Thyroid gland (tissue), 4 donors: ENCODE measurements at regions not wholly inside any gene's neighbourhood (a gene's known extent, or its start where the extent isn't known, plus 50 kb on each side); places are given as distances from the start of the nearest gene placed in this dataset.
"Not testable (repeated sequence)": the region's sequence is repeated elsewhere in the genome, so short reads cannot be mapped to it uniquely, and the experiment has no call there.

ENCODE experiments used
- DNase-seq, 2 donors: peaks; one replicate each; pipeline ENCODE4 v3.0.0-alpha.2; 2019
- H3K27ac ChIP-seq, 3 donors: fragments of 200-600 bp; sonication (generic); 1 replicate in 2 of 3; 2 replicates in 1 of 3; pipeline ENCODE4 v1.5.1; 2016 to 2019; ENCODE audit warnings: mild to moderate bottlenecking in 1 of 3, moderate library complexity in 1 of 3
- H3K27me3 ChIP-seq: fragments of 200-600 bp; sonication (generic); one replicate; pipeline ENCODE4 v1.5.1; 2019
- H3K36me3 ChIP-seq, 2 donors: fragments of 200-600 bp; sonication (generic); one replicate each; pipeline ENCODE4 v1.5.1; 2016 to 2019
- H3K4me1 ChIP-seq, 2 donors: fragments of 200-600 bp; sonication (generic); one replicate each; pipeline ENCODE4 v1.5.1; 2017 to 2019
- H3K4me3 ChIP-seq, 3 donors: fragments of 200-600 bp; sonication (generic); replicated peaks in 1 of 3; 1 replicate in 2 of 3; 2 replicates in 1 of 3; pipeline ENCODE4 v1.5.1; 2016; ENCODE audit warnings: mild to moderate bottlenecking in 1 of 3
- H3K9me3 ChIP-seq: fragments of 200-600 bp; sonication (generic); one replicate; pipeline ENCODE4 v1.5.1; 2017
- POLR2A ChIP-seq, 2 donors: fragments of 450-650 bp; IDR thresholded peaks; one replicate each; pipeline ENCODE4 v1.6.1; 2017; ENCODE audit warnings: antibody characterized with exemption in 2 of 2, mild to moderate bottlenecking in 2 of 2, moderate library complexity in 1 of 2
- WGBS, 2 donors: methylation state at CpG; one replicate each; pipeline ENCODE4 v1.1.5; 2017; 5-methylcytosine and 5-hydroxymethylcytosine counted together
- intact Hi-C: fragments of 100-400 bp; cut with DNase I; formaldehyde crosslinking; loops from one replicate; pipeline ENCODE4 v1.15.1; 2023
- TF ChIP-seq, protein P1 (sequence below), 6 experiments: fragments of 200-600 bp in 3 of 6; fragments of 450-650 bp in 3 of 6; sonication (generic) in 3 of 6; IDR thresholded peaks; one replicate each; pipeline ENCODE4 v1.5.1; 2016 to 2019; ENCODE audit warnings: antibody characterized with exemption in 6 of 6, mild to moderate bottlenecking in 2 of 6, inconsistent platforms in 1 of 6, moderate library complexity in 1 of 6

DNA sequence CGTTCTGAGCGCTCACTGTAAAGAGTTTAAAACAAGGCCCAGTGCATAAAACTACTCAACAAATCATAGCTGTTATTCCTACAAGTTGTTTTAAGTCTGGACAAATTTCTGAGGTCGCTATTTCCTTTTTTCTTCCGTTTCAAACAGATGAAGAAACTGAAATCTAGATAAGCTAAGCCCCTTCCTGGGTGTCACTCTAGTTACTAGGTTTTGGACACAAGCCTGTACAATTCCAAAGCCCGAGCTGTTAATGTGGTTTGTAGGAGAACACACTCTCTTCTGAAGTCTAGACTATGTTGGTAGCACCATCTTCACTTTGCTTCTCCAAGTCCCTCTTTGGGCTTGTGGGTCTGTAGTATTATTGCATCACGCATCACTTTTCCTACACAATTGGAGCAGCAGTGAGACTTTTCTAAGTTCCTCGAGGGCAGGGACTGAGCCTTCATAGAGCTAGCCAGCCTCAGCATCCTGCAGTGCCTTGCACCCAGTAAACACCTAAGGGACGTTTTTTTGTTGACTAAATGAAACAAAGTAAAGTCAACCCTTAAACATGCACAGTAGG is 142.6 kb upstream of the PROK2 start:
- DNase-seq, result no peak
- Histone ChIP-seq H3K27me3 (no peaks in the 10 kb centered on the region), H3K36me3 (no peaks in the 10 kb centered on the region), H3K4me1 (no peaks in the 10 kb centered on the region), H3K9me3 (no peaks in the 10 kb centered on the region), H3K4me3 (no peak overlapping the region), H3K27ac (no peak overlapping the region)
- TF ChIP-seq, protein P1, sequence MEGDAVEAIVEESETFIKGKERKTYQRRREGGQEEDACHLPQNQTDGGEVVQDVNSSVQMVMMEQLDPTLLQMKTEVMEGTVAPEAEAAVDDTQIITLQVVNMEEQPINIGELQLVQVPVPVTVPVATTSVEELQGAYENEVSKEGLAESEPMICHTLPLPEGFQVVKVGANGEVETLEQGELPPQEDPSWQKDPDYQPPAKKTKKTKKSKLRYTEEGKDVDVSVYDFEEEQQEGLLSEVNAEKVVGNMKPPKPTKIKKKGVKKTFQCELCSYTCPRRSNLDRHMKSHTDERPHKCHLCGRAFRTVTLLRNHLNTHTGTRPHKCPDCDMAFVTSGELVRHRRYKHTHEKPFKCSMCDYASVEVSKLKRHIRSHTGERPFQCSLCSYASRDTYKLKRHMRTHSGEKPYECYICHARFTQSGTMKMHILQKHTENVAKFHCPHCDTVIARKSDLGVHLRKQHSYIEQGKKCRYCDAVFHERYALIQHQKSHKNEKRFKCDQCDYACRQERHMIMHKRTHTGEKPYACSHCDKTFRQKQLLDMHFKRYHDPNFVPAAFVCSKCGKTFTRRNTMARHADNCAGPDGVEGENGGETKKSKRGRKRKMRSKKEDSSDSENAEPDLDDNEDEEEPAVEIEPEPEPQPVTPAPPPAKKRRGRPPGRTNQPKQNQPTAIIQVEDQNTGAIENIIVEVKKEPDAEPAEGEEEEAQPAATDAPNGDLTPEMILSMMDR (IDR thresholded peaks at IDR 0.05), result no peak
- TF ChIP-seq POLR2A (IDR thresholded peaks at IDR 0.05), result no peak
- intact Hi-C loops, result no loop called here
- WGBS, 2 donors, result 85 to 87% methylated on average over 8 of the region's 8 CpGs

DNA sequence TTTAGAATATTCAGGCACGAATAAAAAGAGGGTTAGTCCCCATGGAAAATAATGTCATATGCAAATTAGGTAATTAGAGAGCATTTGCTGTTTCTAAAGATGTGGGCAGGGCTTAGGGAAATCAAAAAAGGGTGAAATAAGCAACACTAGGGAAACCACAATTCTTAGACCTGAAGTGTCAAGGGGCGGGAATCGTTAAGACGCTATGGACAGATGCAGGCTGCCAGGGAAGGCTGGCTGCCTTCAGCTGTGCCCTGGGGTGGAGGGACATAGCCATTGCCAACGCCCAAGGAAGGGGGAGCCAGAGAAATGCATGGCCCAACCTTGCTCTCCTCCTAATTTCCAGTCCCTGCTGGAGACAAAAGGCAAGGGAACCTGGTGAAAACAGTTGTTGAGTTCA is 141.7 kb upstream of the PROK2 start:
- 69 to 72% methylated on average over 5 of the region's 5 CpGs for WGBS, 2 donors
- intact Hi-C loops, result no loop called here
- no peak for TF ChIP-seq POLR2A (IDR thresholded peaks at IDR 0.05)
- TF ChIP-seq, protein P1 (IDR thresholded peaks at IDR 0.05), result no peak
- Histone ChIP-seq H3K36me3 (no peaks in the 10 kb centered on the region), H3K4me1 (no peaks in the 10 kb centered on the region), H3K4me3 (no peak overlapping the region), H3K9me3 (no peaks in the 10 kb centered on the region), H3K27ac (no peak overlapping the region), H3K27me3 (no peaks in the 10 kb centered on the region)
- no peak for DNase-seq

DNA sequence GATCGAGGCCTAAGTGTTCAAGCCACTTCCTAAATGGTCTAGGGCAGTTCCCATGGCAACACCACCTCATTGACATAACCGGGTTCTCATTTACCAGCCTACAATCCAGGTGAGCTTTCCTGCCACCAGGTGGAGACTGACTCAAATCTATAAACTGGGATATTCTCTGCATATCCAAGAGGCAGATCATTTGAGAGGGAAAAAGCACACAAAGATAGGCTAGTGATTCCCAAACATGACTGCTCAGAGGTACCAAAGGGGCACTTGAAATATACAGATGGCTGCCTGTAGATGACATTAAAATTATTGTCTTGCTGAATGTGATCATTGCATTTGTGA is 141.3 kb upstream of the PROK2 start:
- Histone ChIP-seq H3K36me3 (no peaks in the 10 kb centered on the region), H3K9me3 (no peaks in the 10 kb centered on the region), H3K4me3 (no peak overlapping the region), H3K4me1 (no peaks in the 10 kb centered on the region), H3K27ac (no peak overlapping the region), H3K27me3 (no peaks in the 10 kb centered on the region)
- TF ChIP-seq POLR2A (IDR thresholded peaks at IDR 0.05), result no peak
- TF ChIP-seq, protein P1 (IDR thresholded peaks at IDR 0.05), result peak in 4 of 6 experiments; percentile 15 to 61 (median 50)
- peak; percentile 53 to 63 for DNase-seq
- intact Hi-C loops, result no loop called here
- WGBS, 2 donors, result 9 to 14% methylated on average over 2 of the region's 2 CpGs

DNA sequence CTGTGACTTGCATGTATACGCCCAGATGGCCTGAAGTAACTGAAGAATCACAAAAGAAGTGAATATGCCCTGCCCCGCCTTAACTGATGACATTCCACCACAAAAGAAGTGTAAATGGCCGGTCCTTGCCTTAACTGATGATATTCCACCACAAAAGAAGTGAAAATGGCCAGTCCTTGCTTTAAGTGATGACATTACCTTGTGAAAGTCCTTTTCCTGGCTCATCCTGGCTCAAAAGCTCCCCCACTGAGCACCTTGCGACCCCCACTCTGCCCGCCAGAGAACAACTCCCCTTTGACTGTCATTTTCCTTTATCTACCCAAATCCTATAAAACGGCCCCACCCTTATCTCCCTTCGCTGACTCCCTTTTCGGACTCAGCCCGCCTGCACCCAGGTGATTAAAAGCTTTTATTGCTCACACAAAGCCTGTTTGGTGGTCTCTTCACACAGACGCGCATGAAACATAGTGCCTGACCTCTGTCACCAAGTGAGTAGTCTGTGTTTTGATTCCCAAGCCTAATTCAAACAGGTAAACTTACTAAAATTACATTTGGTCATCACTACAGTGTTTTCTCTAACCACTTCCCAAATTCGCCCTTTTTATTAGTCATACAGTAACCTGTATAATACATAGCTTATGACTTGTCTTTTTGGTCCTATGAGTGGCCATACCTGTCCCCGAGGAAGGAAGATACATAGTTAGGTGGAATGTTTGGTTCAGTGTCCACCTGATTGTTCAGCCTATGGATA is 140.7 kb upstream of the PROK2 start:
- H3K4me3 ChIP-seq, H3K27ac ChIP-seq, intact Hi-C loops, H3K27me3 ChIP-seq, DNase-seq, H3K36me3 ChIP-seq, H3K4me1 ChIP-seq, H3K9me3 ChIP-seq: not testable (repeated sequence)
- WGBS, 2 donors, result 80% methylated on average over 13 of the region's 13 CpGs

DNA sequence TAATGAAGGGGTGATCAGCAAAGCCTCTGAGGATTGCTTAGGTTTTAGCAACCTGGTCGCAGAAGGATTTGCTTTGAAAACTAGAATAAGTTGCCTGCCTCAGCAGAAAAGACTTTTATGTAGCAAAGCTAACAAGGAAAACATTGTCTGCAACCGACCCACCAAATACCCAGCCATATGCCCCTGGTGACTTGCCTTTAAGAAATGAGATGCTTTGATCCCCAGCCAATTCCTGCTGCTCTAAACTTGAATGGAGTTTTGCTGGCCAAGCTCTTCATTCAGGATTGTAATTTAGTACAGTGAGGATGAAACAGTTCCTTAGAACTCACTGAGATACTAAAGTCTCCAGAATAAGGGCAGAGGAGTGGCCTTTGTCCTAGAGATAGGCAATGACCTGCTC is 139.8 kb upstream of the PROK2 start:
- TF ChIP-seq POLR2A (IDR thresholded peaks at IDR 0.05), result no peak
- TF ChIP-seq, protein P1 (IDR thresholded peaks at IDR 0.05), result no peak
- Histone ChIP-seq H3K4me1 (no peaks in the 10 kb centered on the region), H3K4me3 (no peak overlapping the region), H3K9me3 (no peaks in the 10 kb centered on the region), H3K36me3 (no peaks in the 10 kb centered on the region), H3K27ac (no peak overlapping the region), H3K27me3 (no peaks in the 10 kb centered on the region)
- WGBS, 2 donors, result 75 to 90% methylated on average over 2 of the region's 2 CpGs
- intact Hi-C loops, result no loop called here
- DNase-seq, result no peak
